Bronchial epithelial cell (primary cell): ENCODE measurements at regions not wholly inside any gene's neighbourhood (a gene's known extent, or its start where the extent isn't known, plus 50 kb on each side); places are given as distances from the start of the nearest gene placed in this dataset.
A peak's percentile ranks its signal among the peaks of the same experiment; 100 is the strongest.

ENCODE experiments used
- DNase-seq: peaks from one replicate; pipeline ENCODE4 v3.0.0-alpha.2; 2010; ENCODE audit warnings: low read depth
- FAIRE-seq: peaks from 2 replicates; lab custom pipeline; 2011; peaks lifted over from hg19 to GRCh38; lab: Jason Lieb, UNC
- H3K27me3 ChIP-seq: 2 replicates; pipeline ENCODE4 v1.5.1; 2011; ENCODE audit warnings: low read length; ENCODE audit not compliant: control insufficient read depth, insufficient read depth
- H3K36me3 ChIP-seq: 2 replicates; pipeline ENCODE4 v1.5.1; 2011; ENCODE audit warnings: low read length; ENCODE audit not compliant: control insufficient read depth, insufficient read depth
- H3K4me3 ChIP-seq: 2 replicates; pipeline ENCODE4 v1.5.1; 2011; ENCODE audit warnings: mild to moderate bottlenecking, low read depth, low read length, control low read depth
- TF ChIP-seq, protein P1 (sequence below): IDR thresholded peaks from 2 replicates; pipeline ENCODE4 v1.5.1; 2011; ENCODE audit warnings: mild to moderate bottlenecking, moderate library complexity, low read length, control low read depth, inconsistent platforms; ENCODE audit not compliant: insufficient read depth, severe bottlenecking

DNA sequence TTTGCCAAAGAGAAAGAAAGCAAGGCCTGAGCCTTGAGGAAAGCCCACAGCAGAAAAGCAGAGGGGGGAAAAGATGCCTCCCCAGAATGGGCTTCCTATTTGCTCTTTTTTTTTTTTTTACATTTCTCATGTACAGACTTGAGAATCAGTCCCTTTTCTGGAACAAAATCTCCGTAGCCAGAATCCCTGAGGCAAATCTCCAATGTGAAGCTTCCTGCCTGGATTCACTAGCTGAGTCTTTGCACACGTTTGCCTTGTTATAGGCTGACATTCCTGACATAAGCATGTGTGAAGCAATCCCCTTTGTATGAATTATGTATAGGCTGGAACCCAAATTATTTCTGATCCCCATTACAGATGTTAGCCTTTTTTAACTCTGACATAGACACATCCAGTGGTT is 52.2 kb upstream of the ACTL6A start:
- FAIRE-seq (no peak), DNase-seq (peak; percentile 58)
- TF ChIP-seq, protein P1, sequence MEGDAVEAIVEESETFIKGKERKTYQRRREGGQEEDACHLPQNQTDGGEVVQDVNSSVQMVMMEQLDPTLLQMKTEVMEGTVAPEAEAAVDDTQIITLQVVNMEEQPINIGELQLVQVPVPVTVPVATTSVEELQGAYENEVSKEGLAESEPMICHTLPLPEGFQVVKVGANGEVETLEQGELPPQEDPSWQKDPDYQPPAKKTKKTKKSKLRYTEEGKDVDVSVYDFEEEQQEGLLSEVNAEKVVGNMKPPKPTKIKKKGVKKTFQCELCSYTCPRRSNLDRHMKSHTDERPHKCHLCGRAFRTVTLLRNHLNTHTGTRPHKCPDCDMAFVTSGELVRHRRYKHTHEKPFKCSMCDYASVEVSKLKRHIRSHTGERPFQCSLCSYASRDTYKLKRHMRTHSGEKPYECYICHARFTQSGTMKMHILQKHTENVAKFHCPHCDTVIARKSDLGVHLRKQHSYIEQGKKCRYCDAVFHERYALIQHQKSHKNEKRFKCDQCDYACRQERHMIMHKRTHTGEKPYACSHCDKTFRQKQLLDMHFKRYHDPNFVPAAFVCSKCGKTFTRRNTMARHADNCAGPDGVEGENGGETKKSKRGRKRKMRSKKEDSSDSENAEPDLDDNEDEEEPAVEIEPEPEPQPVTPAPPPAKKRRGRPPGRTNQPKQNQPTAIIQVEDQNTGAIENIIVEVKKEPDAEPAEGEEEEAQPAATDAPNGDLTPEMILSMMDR, result no peak
- Histone ChIP-seq H3K36me3 (no peaks in the 10 kb centered on the region), H3K4me3 (no peak overlapping the region), H3K27me3 (no peaks in the 10 kb centered on the region)

DNA sequence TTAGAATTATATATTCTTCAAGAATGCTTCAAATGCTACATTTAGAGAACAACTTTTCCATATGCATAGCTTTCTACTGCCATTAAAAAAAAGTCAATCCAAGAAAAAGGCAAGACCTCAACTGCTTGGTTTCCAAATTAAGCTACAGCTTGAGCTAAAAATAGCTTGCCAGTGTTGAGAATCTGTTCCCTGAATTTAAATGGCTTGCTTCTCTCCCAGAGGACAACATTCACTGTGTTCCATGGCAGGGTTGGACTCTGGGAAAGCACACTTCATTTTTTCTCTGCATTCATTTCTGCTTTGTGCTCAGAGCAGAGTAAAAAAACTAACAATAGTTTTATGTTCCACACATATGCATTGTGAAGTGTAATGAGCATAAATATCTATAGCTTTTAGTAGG is 50.3 kb upstream of the ACTL6A start:
- H3K36me3 ChIP-seq, result no peaks in the 10 kb centered on the region
- no peaks in the 10 kb centered on the region for H3K27me3 ChIP-seq
- no peak overlapping the region for H3K4me3 ChIP-seq
- TF ChIP-seq, protein P1, result no peak
- no peak for FAIRE-seq
- DNase-seq, result no peak
